BE2C (cell line): ENCODE measurements at regions not wholly inside any gene's neighbourhood (a gene's known extent, or its start where the extent isn't known, plus 50 kb on each side); places are given as distances from the start of the nearest gene placed in this dataset.

Experiments
- DNase-seq: peaks from one replicate; pipeline ENCODE4 v3.0.0-alpha.2; 2020
- H3K27me3 ChIP-seq: fragments of 250-450 bp; sonication (Bioruptor Pico); 2 replicates; pipeline ENCODE4 v1.5.1; 2020; ENCODE audit warnings: mild to moderate bottlenecking
- H3K36me3 ChIP-seq: fragments of 250-450 bp; sonication (Bioruptor Pico); 2 replicates; pipeline ENCODE4 v1.5.1; 2020; ENCODE audit warnings: mild to moderate bottlenecking
- H3K4me1 ChIP-seq: fragments of 250-450 bp; sonication (Bioruptor Pico); 2 replicates; pipeline ENCODE4 v1.5.1; 2020
- H3K4me3 ChIP-seq: 2 replicates; pipeline ENCODE4 v1.5.1; 2011; ENCODE audit warnings: low read depth, low read length
- H3K9me3 ChIP-seq: fragments of 250-450 bp; sonication (Bioruptor Pico); 2 replicates; pipeline ENCODE4 v1.5.1; 2020
- TF ChIP-seq, protein P1 (sequence below): IDR thresholded peaks from 2 replicates; pipeline ENCODE4 v1.5.1; 2012; ENCODE audit warnings: mild to moderate bottlenecking, low read depth, low read length

DNA sequence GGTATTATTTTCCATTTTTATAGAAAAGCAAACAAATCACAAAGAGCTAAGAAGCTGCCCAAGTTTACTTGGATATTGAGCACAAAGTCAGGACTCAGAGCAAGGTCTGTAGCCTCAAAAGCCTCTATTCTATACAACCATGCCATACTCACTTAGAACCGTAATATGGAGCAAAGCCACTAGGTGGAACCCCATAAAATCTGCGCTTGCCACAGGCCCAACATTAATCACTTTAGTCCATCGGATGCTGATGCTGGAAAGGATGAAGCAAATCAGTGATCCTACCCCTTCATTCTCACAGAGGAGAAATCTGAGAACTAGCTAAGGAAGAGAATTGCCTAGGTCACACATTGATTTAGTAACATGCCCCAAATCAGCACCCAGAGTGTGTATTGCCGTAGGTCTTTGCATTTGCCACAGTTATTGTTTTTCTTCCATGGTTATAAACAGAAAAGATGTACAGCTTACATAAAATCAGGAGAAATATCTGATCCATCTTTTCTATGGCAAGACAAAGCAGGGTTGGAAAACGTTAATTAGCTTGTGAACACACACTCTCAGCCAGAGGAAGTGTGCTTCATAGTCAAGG is 56.7 kb upstream of the RAB38 start:
- Histone ChIP-seq H3K36me3 (no peaks in the 10 kb centered on the region), H3K4me3 (no peak overlapping the region), H3K4me1 (no peaks in the 10 kb centered on the region; the same call in 1 of the 2 replicates), H3K9me3 (no peaks in the 10 kb centered on the region), H3K27me3 (no peaks in the 10 kb centered on the region)
- TF ChIP-seq, protein P1, sequence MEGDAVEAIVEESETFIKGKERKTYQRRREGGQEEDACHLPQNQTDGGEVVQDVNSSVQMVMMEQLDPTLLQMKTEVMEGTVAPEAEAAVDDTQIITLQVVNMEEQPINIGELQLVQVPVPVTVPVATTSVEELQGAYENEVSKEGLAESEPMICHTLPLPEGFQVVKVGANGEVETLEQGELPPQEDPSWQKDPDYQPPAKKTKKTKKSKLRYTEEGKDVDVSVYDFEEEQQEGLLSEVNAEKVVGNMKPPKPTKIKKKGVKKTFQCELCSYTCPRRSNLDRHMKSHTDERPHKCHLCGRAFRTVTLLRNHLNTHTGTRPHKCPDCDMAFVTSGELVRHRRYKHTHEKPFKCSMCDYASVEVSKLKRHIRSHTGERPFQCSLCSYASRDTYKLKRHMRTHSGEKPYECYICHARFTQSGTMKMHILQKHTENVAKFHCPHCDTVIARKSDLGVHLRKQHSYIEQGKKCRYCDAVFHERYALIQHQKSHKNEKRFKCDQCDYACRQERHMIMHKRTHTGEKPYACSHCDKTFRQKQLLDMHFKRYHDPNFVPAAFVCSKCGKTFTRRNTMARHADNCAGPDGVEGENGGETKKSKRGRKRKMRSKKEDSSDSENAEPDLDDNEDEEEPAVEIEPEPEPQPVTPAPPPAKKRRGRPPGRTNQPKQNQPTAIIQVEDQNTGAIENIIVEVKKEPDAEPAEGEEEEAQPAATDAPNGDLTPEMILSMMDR, result peak; percentile 67
- peak; percentile 23 for DNase-seq

DNA sequence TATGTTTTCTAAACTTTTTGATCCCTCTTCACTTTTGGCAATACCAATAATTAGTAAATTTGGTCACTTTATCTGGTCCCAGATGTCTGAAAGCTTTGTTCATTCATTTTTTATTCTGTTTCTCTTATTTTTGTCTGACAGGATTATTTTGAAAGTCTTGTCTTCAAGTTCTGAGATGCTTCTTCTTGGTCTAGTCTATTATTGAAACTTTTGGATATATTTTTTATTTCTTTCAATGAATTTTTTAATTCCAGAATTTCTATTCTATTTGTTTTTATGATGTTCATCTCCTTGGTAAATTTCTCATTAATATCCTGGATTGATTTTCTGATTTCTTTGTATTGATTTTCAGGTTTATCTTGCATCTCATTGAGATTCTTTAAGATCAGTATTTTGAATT is 54.1 kb upstream of the RAB38 start:
- no peaks in the 10 kb centered on the region for H3K36me3 ChIP-seq
- no peaks in the 10 kb centered on the region for H3K9me3 ChIP-seq
- no peak for DNase-seq
- TF ChIP-seq, protein P1, result no peak
- H3K27me3 ChIP-seq, result no peaks in the 10 kb centered on the region
- no peaks in the 10 kb centered on the region; the same call in 1 of the 2 replicates for H3K4me1 ChIP-seq
- no peak overlapping the region for H3K4me3 ChIP-seq
